Stimulated activated CD8-positive, alpha-beta memory T cell treated with anti-CD3 and anti-CD28 coated beads, Interleukin-12 subunit alpha, Interleukin-12 subunit beta, amount 100 ng/mL, for 24 hours (primary cell): ENCODE measurements at regions not wholly inside any gene's neighbourhood (a gene's known extent, or its start where the extent isn't known, plus 50 kb on each side); places are given as distances from the start of the nearest gene placed in this dataset.

Source experiments
- DNase-seq: peaks from one replicate; pipeline ENCODE4 v3.0.0-alpha.2; 2020; ENCODE audit errors: extremely low read depth

DNA sequence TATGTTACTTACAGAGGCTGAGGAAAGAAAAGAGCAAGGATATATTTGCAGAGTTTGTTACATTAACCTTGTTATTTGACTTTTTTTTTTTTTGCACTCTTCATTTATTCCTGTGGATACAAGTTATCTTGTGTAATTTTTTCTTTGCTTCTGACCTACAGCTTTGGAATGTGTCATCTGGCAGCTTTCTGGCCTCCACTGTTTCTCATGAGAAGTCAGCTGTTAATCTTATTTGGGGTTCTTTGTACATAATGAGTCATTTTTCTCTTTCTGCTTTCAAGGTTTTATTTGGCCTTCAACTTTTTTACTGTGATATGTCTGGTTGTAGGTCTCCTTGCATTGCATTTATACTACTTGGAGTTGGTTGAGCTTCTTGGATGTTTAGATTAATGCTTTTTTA is 333.4 kb downstream of the SMOC2 start:
- no peak for DNase-seq

DNA sequence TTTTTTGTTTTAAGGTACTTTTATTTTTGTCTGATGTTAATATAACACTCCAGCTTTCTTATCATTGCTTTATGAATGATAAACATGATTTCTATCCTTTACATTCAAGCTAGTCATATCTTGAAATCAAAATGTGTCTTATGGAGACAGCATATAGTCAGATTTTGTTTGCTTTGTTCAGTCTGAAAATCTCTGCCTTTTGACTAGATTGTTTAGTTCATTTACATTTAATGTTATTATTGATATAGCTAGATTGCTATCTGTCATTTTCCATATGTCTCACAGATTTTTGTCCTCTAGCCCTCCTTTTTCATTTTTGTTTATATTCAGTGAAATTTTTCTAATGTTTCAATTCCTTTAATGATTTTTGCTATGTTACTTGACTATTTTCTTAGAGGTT is 332.8 kb downstream of the SMOC2 start:
- DNase-seq = no peak

DNA sequence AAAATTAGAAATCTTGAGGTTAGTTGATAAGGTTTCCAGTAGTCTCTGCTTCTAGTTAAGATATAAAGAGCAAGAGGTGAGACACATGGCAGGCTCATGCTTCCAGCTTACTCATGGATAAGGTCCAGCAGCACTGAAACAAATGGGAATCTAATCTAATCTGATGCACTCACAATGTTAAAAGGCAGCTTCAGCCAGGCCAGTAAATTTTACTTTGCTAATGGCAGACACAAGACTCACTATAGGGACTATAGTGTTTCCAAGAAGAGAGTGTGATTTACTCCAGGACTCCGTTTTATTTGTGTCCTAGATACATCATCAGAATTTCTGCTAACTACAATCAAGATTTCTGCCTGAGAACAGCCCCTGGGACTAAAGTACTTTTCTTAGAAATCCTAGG is 324.8 kb downstream of the SMOC2 start:
- no peak for DNase-seq

DNA sequence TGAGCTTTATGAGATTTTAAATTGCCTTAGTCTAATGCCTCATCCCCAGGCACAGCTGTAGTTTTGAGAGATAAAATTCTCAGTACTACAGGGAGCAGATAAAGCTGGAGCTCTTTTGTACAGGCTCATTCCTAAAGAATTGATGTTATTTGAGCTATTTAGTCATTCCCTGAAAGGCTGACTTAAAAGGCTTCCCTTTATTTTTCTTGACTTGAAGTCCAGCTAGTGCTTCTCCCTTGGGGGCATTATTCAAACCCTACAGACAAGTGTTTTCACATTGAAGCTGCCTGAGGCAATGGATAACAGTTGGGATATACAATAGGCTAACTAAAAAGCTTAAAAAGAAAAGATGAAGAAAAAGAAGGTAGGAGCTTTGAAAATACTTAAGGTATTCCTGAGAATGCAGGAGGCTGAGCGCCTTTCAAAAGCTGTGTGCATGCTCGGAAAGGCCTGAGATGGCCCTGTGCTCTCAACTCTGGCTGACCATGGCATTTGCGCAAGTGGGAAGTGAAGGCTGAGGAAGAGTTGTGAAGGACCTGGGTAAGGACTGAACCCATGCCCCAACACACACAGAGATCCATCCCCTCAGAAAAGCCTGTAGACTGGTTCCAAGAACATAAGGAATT is 315.1 kb downstream of the SMOC2 start:
- no peak for DNase-seq

DNA sequence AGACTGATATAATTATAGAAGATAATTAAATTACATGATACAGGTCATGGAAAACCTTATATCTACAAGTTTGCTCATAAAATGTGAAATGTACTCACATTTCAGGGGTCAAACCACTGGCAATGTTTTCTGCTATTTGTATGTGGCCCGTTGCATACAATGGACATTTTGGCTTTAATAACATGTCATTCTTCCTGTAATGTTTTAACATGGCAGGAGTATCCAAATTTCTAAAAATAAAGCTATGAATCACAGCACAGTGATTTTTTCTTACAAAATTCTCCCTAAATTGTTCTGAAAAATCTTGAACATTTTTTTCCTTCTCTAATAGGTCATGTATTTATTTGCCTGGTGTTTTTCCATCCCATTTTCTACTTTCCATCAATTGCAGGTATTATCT is 305.7 kb downstream of the SMOC2 start:
- DNase-seq = no peak

DNA sequence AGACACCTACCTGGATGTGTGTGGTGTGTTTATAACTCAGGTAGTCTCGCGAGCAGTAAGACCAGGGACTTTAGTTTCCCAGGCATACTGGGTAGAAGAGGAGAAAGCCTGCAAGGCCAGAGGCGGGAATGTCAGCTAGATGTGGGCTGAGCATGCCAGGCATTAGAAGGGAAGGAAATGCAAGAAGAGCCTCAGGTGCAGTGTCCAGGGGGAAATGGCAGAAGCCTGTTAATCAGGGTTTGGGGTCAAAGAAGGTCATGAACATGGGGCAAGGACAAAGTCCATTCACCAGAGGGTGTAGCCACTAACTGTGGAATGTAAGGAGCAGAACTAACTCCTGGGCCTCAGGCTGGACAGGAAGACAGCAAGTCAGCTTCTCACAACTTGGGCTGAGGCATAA is 305.0 kb downstream of the SMOC2 start:
- no peak for DNase-seq

DNA sequence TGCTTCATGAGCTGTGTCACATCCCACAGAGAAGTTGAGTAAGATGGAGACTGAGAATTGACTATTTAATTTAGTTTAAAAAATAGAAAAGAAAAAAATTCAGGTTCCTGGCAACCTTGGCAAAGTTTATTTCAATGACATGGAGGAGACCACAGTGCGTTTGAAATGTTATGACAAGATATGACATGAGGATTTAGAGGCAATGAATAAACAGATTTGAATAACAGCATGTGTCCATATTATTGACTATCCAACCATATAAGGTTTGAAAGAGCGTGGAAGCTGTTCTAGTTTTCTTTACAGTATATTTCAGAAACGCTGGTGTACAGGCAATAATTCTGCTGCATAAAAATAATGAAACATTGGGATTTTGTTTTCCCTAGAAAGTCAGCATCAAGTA is 303.9 kb downstream of the SMOC2 start:
- DNase-seq = no peak

GRCh38 chr6:168741942-168742782 is 301.2 kb downstream of the SMOC2 start:
- DNase-seq = no peak

GRCh38 chr6:168741305-168741704 is 300.3 kb downstream of the SMOC2 start:
- DNase-seq = no peak

- no peak for DNase-seq
Measured at GRCh38 chr6:168739381-168739780, 298.4 kb downstream of the SMOC2 start.

DNA sequence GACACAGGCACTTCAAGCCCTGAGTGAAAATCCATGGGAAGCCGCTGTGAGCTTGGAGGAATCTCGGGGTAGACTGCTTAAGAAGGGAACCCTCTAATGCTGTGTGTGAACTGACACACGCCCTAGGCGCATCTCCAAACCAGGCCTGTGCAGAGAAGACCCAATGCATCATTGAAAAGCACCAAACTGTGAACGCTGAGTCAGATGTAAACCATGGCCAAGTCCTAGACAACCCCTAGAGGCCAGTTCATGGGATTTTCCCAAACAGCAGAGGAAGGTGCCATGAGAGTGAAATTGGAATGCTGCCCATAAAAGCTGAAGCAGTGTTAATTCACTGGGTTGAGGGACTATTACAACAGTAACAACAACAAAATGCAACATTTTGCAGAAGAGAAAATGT is 296.5 kb downstream of the SMOC2 start:
- DNase-seq = no peak

DNA sequence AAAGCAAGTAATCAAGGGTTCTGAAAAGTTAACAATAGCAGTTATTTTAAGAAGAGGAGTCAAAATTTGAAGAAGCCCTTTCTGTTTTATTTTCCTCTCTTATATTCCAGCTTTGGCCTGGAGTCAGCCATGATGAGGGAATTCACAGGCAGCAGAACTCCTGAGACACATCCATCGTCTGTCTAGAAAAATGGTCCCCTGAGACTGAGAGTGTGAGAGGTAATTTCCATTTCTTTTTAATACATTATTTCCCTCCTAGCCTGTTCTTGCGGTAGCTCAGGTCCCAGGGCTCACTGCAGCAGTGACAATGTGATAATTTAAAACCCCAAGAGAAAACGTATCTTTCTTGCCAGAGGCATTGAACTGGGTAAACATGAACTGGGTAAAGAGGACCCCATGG is 296.0 kb downstream of the SMOC2 start:
- DNase-seq = no peak

- no peak for DNase-seq
Measured at GRCh38 chr6:168736039-168736438, 295.1 kb downstream of the SMOC2 start.

DNA sequence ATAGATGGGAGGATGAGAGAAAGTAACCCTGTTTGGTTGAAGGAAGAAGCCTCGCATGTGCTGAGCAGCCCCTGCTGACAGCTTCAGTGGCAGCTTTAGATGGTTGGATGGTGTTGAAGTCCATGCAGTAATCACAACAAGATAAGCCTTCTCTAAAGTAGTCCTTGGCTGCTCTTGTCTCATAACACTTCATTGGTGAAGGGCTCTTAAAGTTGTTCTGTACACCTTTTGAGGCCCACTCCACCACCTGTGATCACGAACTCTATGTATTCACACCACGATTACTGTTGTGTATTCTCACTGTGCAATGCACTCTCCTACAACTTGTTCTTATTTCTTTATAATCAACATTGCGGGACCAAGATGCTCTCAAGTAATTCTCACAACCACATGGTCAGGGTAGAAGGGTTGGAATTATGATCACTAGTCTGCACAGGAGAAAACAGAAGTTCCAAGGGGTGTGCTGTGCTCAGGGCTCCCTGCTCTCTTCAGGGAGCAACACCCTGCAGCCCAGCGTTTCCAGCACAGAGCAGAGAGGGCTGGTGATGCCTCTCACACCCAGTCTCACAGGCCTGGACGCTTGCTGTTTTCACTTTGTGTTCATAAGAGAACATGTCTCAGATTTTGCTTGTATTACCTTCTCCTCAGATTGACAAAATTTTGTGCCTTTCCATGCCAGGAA is 294.4 kb downstream of the SMOC2 start:
- no peak for DNase-seq

DNA sequence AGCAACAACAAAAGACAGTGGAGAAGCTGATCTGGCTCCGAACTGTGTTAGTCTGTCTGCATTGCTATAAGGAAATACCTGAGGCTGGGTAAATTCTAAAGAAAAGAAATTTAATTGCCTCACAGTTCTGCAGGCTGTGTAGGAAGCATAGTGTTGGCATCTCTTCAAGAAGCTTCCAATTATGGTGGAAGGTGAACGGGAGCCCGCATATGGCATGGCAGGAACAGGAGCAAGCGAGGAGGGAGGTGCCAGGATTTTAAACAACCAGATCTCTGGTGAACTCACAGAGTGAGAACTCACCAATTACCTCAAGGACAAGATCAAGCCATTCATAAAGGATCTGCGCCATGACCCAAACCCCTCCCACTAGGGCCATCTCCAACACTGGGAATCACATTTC is 293.5 kb downstream of the SMOC2 start:
- DNase-seq = no peak

DNA sequence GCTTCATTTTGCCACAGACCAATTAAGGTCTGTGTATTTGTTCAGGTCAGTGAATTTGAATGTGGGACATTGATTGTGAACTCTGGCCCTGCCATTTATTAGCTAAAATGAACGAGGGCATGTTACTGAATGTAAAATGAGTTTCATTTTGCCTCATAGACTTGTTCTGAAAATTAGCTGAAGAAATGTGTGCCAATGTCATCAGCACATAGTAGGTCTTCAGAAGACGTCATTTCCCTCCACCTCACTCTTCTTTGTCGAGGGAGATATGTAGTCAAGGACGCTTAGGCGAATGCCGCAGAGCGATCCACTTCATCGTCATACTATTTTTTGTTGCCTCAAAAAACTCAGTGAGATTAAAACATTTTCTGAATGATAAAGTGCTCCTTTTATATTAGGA is 291.7 kb downstream of the SMOC2 start:
- no peak for DNase-seq

- no peak for DNase-seq
Measured at GRCh38 chr6:168730931-168731716, 290.1 kb downstream of the SMOC2 start.

GRCh38 chr6:168728056-168728455 is 287.1 kb downstream of the SMOC2 start:
- no peak for DNase-seq

- no peak for DNase-seq
Measured at GRCh38 chr6:168726312-168726856, 285.4 kb downstream of the SMOC2 start.

DNA sequence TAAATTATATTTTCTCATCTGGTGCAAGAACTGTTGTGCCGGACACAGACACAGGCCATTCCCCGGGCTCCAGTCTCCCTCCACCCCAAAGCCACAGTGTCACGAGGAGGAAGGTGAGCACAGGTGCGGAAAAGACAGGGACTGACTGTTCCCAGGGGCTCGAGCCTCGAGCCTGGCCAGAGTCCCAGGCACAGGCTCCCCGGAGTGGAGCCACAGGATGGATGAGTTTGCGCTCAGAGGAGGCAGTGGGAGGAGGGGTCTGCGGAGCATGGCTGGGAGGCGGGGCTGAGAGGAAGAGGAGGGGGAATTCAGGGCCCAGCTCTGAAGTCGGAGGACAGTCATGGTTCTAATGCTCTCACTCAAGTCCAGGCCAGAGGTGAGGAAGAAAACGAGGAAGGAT is 284.8 kb downstream of the SMOC2 start:
- DNase-seq = no peak

DNA sequence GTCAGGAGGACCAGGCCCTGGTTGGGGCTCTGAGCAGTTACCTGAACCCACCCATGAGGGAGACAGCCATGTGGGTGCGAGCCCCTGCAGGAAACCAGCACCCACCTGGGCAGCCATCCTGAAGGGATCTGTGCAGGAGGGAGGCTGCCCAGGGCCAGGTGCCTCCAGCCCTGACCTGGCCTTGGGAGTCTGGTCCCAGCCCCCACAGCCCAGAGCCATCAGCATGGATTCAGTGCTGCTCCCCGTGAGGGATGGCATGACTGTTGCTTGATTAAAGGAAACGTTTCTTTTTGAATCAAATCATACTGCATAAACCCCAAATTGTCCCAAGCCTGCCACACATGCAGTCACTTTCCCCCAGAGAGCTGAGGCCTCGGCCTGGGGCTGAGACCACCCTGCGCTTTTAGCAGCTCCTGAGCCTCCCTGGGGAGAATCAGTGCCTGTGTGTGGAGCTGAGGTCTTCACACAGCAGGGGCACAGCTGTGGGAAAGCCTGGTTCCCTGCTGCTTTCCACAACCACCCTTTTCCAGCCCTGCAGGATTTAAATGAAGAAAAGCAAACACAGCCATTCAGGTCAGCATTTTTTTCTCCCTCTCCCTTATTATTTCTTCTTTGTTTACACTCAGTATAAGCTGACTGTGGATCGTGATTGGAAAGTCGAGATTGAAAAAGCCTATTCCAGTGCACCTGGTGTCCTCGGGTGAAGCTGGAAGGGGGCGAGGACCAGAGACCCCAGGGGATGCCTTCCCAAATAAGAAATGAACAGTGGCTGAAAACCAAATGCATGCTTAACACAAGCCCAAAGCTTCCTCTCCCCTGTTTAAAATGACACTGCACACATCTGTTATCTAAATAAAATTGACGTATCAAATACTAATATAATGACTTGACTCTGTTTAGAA is 283.9 kb downstream of the SMOC2 start:
- DNase-seq = no peak
